ENCODE measurements at regions not wholly inside any gene's neighbourhood (a gene's known extent, or its start where the extent isn't known, plus 50 kb on each side); places are given as distances from the start of the nearest gene placed in this dataset.

DNA sequence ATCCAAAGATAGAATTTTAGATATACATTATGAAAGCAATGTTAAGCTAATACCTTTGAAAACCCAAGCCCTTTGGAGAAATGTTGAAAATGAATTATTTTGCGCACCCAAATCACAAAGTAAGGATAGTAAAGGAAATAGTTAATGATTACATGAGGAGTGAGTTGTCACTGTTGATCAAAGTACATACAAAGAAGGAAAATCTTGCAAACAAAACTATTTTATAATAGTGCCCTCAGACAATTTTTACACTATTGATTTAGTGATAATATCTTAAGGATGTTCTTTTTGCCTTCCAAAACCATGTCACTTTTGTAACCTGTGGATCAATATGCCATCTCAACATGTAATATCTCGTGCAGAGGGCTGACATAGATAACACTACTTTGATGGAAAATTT, 146.8 kb downstream of the DUSP6 start:
- ATAC-seq: no peak
- TF ChIP-seq, protein P1, sequence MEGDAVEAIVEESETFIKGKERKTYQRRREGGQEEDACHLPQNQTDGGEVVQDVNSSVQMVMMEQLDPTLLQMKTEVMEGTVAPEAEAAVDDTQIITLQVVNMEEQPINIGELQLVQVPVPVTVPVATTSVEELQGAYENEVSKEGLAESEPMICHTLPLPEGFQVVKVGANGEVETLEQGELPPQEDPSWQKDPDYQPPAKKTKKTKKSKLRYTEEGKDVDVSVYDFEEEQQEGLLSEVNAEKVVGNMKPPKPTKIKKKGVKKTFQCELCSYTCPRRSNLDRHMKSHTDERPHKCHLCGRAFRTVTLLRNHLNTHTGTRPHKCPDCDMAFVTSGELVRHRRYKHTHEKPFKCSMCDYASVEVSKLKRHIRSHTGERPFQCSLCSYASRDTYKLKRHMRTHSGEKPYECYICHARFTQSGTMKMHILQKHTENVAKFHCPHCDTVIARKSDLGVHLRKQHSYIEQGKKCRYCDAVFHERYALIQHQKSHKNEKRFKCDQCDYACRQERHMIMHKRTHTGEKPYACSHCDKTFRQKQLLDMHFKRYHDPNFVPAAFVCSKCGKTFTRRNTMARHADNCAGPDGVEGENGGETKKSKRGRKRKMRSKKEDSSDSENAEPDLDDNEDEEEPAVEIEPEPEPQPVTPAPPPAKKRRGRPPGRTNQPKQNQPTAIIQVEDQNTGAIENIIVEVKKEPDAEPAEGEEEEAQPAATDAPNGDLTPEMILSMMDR (IDR thresholded peaks at IDR 0.05): no peak
- no peak for TF ChIP-seq EP300 (IDR thresholded peaks at IDR 0.05)
- no peak for TF ChIP-seq POLR2AphosphoS5 (IDR thresholded peaks at IDR 0.05)
- no peak for TF ChIP-seq POLR2A (IDR thresholded peaks at IDR 0.05)
- WGBS, 2 donors (ENCODE audit: low coverage in 1 of 2): 94 to 100% methylated on average over 2 of the region's 2 CpGs
- Histone ChIP-seq H3K27me3 (no peaks in the 10 kb centered on the region), H3K9me3 (no peaks in the 10 kb centered on the region), H3K4me1 (no peaks in the 10 kb centered on the region), H3K36me3 (no peaks in the 10 kb centered on the region), H3K27ac (no peak overlapping the region), H3K4me3 (no peak overlapping the region)

DNA sequence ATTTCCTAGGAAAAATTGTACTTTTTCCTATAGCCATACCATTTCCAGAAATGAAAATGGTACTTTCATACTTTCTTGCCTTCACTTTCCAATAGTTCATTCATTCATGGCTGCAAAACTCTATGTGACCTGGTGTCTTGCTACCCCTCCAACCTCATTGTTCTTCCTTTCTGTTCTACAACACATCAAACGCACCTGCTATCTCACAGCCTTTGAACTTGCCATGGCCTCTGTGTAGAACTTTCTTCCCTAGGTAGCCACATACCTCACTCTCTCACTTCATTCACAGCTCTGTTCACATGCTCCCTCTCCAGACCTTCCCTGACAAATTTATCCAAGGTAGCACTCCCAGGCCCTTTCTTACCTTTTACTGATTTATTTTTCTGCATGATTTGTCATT, 149.2 kb downstream of the DUSP6 start:
- H3K27me3 ChIP-seq: no peaks in the 10 kb centered on the region
- WGBS, 2 donors (ENCODE audit: low coverage in 1 of 2): 80 to 83% methylated on average over 1 of the region's 1 CpG
- H3K4me3 ChIP-seq: no peak overlapping the region
- TF ChIP-seq EP300 (IDR thresholded peaks at IDR 0.05) (no peak), POLR2A (IDR thresholded peaks at IDR 0.05) (no peak), POLR2AphosphoS5 (IDR thresholded peaks at IDR 0.05) (no peak)
- TF ChIP-seq, protein P1 (IDR thresholded peaks at IDR 0.05): no peak
- H3K36me3 ChIP-seq: no peaks in the 10 kb centered on the region
- ATAC-seq: no peak
- H3K27ac ChIP-seq: no peak overlapping the region
- no peaks in the 10 kb centered on the region for H3K4me1 ChIP-seq
- no peaks in the 10 kb centered on the region for H3K9me3 ChIP-seq

DNA sequence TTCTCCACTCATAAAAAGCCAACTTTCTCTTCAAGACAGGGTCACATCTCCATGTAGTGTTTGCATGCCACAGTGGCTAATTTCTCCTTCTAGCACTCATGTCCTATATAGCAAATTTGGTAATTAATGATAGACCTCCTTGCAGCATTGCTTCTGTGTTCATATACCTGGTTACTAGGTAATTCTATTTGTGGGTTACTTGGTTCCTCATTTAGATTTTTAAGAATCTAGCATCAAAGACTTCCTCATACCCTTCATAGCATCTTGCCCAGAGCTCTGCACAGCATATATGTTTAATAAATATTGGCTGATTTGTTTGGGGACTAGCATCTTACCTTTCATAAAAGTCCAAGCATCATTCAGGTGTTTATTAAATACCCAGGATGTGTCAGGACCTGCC, 152.1 kb downstream of the DUSP6 start:
- TF ChIP-seq, protein P1 (IDR thresholded peaks at IDR 0.05): no peak
- TF ChIP-seq POLR2A (IDR thresholded peaks at IDR 0.05) (no peak), POLR2AphosphoS5 (IDR thresholded peaks at IDR 0.05) (no peak), EP300 (IDR thresholded peaks at IDR 0.05) (no peak)
- Histone ChIP-seq H3K36me3 (no peaks in the 10 kb centered on the region), H3K4me3 (no peak overlapping the region), H3K4me1 (no peaks in the 10 kb centered on the region), H3K27me3 (no peaks in the 10 kb centered on the region), H3K27ac (no peak overlapping the region), H3K9me3 (no peaks in the 10 kb centered on the region)
- ATAC-seq: no peak

DNA sequence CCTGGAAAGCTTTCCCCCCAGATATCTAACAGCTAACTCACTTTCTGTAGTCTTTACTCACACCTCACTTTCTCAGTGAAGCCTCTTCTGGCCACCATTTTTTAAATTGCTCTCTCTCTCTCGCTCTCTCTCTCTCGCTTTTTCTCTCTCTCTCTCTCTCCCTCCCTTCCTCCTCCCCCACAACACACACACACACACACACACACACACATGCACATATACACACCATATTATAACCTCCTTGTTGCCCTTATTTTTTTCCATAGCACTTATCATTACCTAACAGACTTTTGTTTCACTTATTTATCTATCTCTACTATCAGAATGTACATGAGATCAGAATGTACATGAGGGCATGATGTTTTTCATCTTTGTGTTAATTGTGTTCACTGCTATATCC, 156.8 kb downstream of the DUSP6 start:
- no peak for ATAC-seq
- Histone ChIP-seq H3K27ac (no peak overlapping the region), H3K27me3 (no peaks in the 10 kb centered on the region), H3K9me3 (peaks cover 0 to 3% (median 0%) of the 10 kb centered on the region in 3 donors), H3K4me1 (no peaks in the 10 kb centered on the region), H3K4me3 (no peak overlapping the region), H3K36me3 (no peaks in the 10 kb centered on the region)
- TF ChIP-seq POLR2A (IDR thresholded peaks at IDR 0.05) (no peak), EP300 (IDR thresholded peaks at IDR 0.05) (no peak), POLR2AphosphoS5 (IDR thresholded peaks at IDR 0.05) (no peak)
- TF ChIP-seq, protein P1 (IDR thresholded peaks at IDR 0.05): no peak
- WGBS, 2 donors (ENCODE audit: low coverage in 1 of 2): 97 to 100% methylated on average over 2 of the region's 2 CpGs

- ATAC-seq: no peak
- WGBS, 2 donors (ENCODE audit: low coverage in 1 of 2): 87% methylated on average over 5 of the region's 5 CpGs; no CpG with 5 or more reads in 1 of the 2 donors
- TF ChIP-seq, protein P1 (IDR thresholded peaks at IDR 0.05): no peak
- no peak for TF ChIP-seq POLR2A (IDR thresholded peaks at IDR 0.05)
- no peak for TF ChIP-seq EP300 (IDR thresholded peaks at IDR 0.05)
- TF ChIP-seq POLR2AphosphoS5 (IDR thresholded peaks at IDR 0.05): no peak
- no peaks in the 10 kb centered on the region for H3K27me3 ChIP-seq
- H3K9me3 ChIP-seq: peaks cover 0 to 11% (median 0%) of the 10 kb centered on the region in 3 donors
- H3K36me3 ChIP-seq: no peaks in the 10 kb centered on the region
- no peaks in the 10 kb centered on the region for H3K4me1 ChIP-seq
- no peak overlapping the region for H3K4me3 ChIP-seq
- no peak overlapping the region for H3K27ac ChIP-seq
Observed at GRCh38 chr12:89194683-89195082, 157.6 kb downstream of the DUSP6 start.

All from gastroesophageal sphincter (tissue), 4 donors.